Testis (tissue), 2 donors: ENCODE measurements at regions not wholly inside any gene's neighbourhood (a gene's known extent, or its start where the extent isn't known, plus 50 kb on each side); places are given as distances from the start of the nearest gene placed in this dataset.

ENCODE experiments used
- DNase-seq: peaks from one replicate; pipeline ENCODE4 v3.0.0-alpha.2; 2019
- H3K27ac ChIP-seq, 2 donors: fragments of 200-600 bp; sonication (generic); one replicate each; pipeline ENCODE4 v1.5.1; 2019
- H3K27me3 ChIP-seq: fragments of 200-600 bp; sonication (generic); one replicate; pipeline ENCODE4 v1.5.1; 2019
- H3K36me3 ChIP-seq: fragments of 200-600 bp; sonication (generic); one replicate; pipeline ENCODE4 v1.5.1; 2017; ENCODE audit warnings: low read depth; ENCODE audit errors: missing control alignments
- H3K4me1 ChIP-seq: fragments of 200-600 bp; sonication (generic); one replicate; pipeline ENCODE4 v1.5.1; 2019
- H3K4me3 ChIP-seq, 2 donors: fragments of 200-600 bp; sonication (generic); one replicate each; pipeline ENCODE4 v1.5.1; 2017 to 2019
- H3K9me3 ChIP-seq: fragments of 200-600 bp; sonication (generic); one replicate; pipeline ENCODE4 v1.5.1; 2017
- POLR2A ChIP-seq: fragments of 450-650 bp; IDR thresholded peaks from one replicate; pipeline ENCODE4 v1.6.1; 2017; ENCODE audit warnings: antibody characterized with exemption, mild to moderate bottlenecking, moderate library complexity
- WGBS, 2 donors: methylation state at CpG; one replicate each; pipeline ENCODE4 v1.1.5; 2018; 5-methylcytosine and 5-hydroxymethylcytosine counted together
- intact Hi-C: fragments of 100-400 bp; cut with DNase I; formaldehyde crosslinking; loops from one replicate; pipeline ENCODE4 v1.15.1; 2023; ENCODE audit warnings: low total_unique reads
- TF ChIP-seq, protein P1 (sequence below), 3 experiments: fragments of 450-650 bp in 2 of 3; fragments of 200-600 bp in 1 of 3; sonication (generic) in 1 of 3; IDR thresholded peaks; one replicate each; pipeline ENCODE4 v1.5.1; 2016 to 2019; ENCODE audit warnings: antibody characterized with exemption in 3 of 3, mild to moderate bottlenecking in 2 of 3, moderate library complexity in 1 of 3

DNA sequence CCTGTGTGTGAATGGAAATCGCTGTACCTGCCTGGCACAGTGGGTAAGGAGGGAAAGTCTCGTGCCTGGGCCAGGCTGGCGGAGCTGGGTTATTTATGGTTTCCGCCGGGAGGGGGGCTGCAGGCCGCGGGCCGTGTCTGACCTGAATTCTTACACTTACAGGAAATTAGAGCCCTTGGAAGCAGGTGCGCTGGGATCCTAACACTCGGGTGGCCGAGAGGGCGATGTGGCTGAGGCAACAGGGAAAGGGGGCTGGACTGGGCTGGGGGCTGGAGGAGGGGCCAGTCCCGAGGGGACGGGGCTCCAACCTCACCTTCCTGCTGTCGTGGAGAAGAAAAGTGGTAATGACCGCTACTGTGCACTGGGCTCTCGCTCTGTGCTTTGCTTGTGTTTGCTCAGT lies 109.4 kb upstream of the WNT4 start:
- WGBS, 2 donors = 68 to 70% methylated on average over 15 to 17 of the region's 17 CpGs

DNA sequence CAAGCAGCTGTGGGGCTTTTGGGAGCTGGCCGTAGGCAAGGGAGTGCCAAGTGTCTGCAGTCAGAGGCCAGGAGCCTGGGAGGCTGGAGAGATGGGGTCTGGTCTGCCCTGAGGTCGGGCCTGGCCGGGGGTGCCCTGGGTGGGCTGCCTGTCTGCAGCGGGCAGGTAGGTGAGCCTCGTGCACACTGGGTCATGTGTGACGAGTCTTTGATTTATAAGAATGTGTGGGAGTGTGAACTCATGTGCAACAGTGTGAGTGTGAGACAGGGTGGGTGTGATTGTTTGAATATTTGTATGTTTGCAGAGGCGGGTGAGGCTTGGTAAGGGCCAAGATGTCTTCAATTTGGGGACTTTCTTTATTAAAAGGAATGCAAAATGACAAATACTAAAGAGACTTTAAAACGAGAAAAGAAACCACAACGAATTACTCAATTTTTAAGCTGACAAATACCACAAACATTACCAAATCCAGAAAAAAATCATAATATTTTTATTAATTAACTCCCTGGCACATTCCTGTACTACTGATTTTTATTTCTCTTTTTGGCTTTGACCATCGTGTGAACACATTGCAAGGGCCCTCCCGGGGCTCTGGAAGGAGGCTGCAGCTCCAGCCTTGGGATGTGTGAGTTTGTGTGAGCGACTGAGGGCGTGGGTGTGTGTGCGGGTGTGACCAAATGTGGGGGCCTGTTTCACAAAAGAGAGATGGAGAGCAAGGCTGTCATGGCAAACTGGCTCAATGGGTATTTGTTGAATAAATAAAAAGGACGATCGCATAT lies 110.3 kb upstream of the WNT4 start:
- H3K9me3 ChIP-seq = no peaks in the 10 kb centered on the region
- intact Hi-C loops = no loop called here
- no peaks in the 10 kb centered on the region for H3K4me1 ChIP-seq
- no peak overlapping the region for H3K27ac ChIP-seq
- DNase-seq = no peak
- TF ChIP-seq POLR2A = no peak
- TF ChIP-seq, protein P1, sequence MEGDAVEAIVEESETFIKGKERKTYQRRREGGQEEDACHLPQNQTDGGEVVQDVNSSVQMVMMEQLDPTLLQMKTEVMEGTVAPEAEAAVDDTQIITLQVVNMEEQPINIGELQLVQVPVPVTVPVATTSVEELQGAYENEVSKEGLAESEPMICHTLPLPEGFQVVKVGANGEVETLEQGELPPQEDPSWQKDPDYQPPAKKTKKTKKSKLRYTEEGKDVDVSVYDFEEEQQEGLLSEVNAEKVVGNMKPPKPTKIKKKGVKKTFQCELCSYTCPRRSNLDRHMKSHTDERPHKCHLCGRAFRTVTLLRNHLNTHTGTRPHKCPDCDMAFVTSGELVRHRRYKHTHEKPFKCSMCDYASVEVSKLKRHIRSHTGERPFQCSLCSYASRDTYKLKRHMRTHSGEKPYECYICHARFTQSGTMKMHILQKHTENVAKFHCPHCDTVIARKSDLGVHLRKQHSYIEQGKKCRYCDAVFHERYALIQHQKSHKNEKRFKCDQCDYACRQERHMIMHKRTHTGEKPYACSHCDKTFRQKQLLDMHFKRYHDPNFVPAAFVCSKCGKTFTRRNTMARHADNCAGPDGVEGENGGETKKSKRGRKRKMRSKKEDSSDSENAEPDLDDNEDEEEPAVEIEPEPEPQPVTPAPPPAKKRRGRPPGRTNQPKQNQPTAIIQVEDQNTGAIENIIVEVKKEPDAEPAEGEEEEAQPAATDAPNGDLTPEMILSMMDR (IDR thresholded peaks at IDR 0.05) = no peak
- H3K27me3 ChIP-seq = no peaks in the 10 kb centered on the region
- H3K4me3 ChIP-seq = no peak overlapping the region
- no peaks in the 10 kb centered on the region for H3K36me3 ChIP-seq
- WGBS, 2 donors = 71 to 74% methylated on average over 13 to 16 of the region's 16 CpGs

More for the DNA sequence above, 109.4 kb upstream of the WNT4 start:
- H3K4me1 ChIP-seq = no peaks in the 10 kb centered on the region
- no peaks in the 10 kb centered on the region for H3K36me3 ChIP-seq
- H3K4me3 ChIP-seq = no peak overlapping the region
- no peaks in the 10 kb centered on the region for H3K27me3 ChIP-seq
- no peak for TF ChIP-seq POLR2A
- TF ChIP-seq, protein P1 (IDR thresholded peaks at IDR 0.05) = no peak
- no peaks in the 10 kb centered on the region for H3K9me3 ChIP-seq
- DNase-seq = no peak
- intact Hi-C loops = no loop called here
- H3K27ac ChIP-seq = no peak overlapping the region

DNA sequence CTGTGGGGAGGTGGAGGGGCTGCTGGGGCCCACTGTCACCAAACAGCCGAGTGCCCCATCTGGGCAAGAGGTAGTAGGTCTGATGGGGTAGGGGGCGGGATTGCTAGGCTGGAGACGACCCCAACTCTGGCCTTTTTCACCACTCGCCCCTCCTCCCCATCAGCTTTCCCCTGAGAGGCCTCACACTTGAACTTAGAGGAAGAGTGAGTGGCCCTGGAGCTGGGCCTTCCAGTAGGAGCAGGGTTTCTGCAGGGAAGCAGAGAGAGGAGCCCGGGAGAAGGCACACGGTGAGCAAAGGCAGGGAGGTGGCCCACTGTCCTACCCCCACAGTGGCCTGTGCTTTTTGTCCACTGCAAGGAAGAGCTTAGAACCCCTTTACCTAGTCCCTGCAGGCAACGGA lies 111.9 kb upstream of the WNT4 start:
- Histone ChIP-seq H3K36me3 (no peaks in the 10 kb centered on the region), H3K27me3 (no peaks in the 10 kb centered on the region), H3K27ac (no peak overlapping the region), H3K4me1 (no peaks in the 10 kb centered on the region), H3K9me3 (no peaks in the 10 kb centered on the region), H3K4me3 (no peak overlapping the region)
- WGBS, 2 donors = 78 to 79% methylated on average over 7 of the region's 7 CpGs
- TF ChIP-seq, protein P1 (IDR thresholded peaks at IDR 0.05) = no peak
- no peak for TF ChIP-seq POLR2A
- intact Hi-C loops = no loop called here
- no peak for DNase-seq

DNA sequence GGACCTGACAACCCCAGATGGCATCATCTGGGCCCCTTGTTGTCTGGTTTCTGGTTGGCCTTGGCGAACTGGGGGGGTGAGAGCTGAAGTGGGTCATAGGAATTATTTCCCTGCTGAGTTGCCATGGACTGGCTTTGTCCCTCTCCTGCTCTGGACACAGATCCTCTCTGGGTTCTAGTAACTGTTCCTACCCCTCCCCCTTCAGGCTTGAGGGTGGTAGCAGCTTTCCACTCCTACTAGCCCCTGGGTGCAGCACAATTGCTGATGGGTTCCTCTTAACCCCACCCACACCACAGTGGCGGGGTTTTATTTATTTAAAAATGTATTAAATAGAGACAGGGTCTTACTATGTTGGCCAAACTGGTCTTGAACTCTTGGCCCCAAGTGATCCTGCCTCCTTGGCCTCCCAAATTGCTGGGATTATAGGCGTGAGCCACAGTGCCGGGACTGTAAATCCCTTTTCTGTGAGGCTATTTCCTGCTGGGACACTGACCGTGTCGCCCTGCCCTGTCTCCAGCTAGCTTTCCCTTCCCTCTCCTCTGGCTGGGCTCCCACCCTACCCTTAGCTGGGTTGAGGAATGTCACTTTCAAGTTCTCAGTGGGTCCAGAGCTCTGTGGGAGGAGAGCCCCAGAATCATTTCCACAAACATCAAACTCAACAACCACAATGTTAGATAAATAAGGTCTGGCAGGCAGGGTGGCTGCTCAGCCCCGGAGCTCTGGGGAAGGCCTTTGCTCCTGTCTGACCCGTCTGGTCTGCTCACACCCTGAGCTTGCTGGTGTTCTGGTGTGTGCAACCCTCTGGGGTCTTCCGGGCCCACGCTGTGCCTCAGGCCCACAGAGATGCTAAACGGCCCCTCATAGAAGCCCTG lies 112.7 kb upstream of the WNT4 start:
- Histone ChIP-seq H3K9me3 (no peaks in the 10 kb centered on the region), H3K4me1 (no peaks in the 10 kb centered on the region), H3K27me3 (no peaks in the 10 kb centered on the region), H3K36me3 (no peaks in the 10 kb centered on the region), H3K27ac (no peak overlapping the region), H3K4me3 (no peak overlapping the region)
- no peak for TF ChIP-seq POLR2A
- TF ChIP-seq, protein P1 (IDR thresholded peaks at IDR 0.05) = no peak
- intact Hi-C loops = no loop called here
- DNase-seq = no peak
- WGBS, 2 donors = 92 to 94% methylated on average over 9 to 11 of the region's 11 CpGs
